Inflammatory macrophage treated with lipopolysaccharide for 1 hour (primary cell): ENCODE measurements at regions not wholly inside any gene's neighbourhood (a gene's known extent, or its start where the extent isn't known, plus 50 kb on each side); places are given as distances from the start of the nearest gene placed in this dataset.

ENCODE experiments used
- DNase-seq, 2 donors: peaks; one replicate each; pipeline ENCODE4 v3.0.0-alpha.2; 2020 to 2022

GRCh38 chr1:213821175-213821942, 166.4 kb upstream of the PROX1 start:
- no peak for DNase-seq

GRCh38 chr1:213821943-213822334, 165.8 kb upstream of the PROX1 start:
- no peak for DNase-seq

GRCh38 chr1:213826891-213827290, 160.9 kb upstream of the PROX1 start:
- no peak for DNase-seq

GRCh38 chr1:213828867-213829266, 158.9 kb upstream of the PROX1 start:
- no peak for DNase-seq

GRCh38 chr1:213829780-213830179, 158.0 kb upstream of the PROX1 start:
- DNase-seq, result no peak

- no peak for DNase-seq
Observed at GRCh38 chr1:213830371-213830770, 157.4 kb upstream of the PROX1 start.

- DNase-seq, result no peak
Observed at GRCh38 chr1:213840575-213840974, 147.2 kb upstream of the PROX1 start.

GRCh38 chr1:213844632-213845031, 143.1 kb upstream of the PROX1 start:
- DNase-seq, result no peak

- no peak for DNase-seq
Observed at GRCh38 chr1:213852107-213852506, 135.7 kb upstream of the PROX1 start.

GRCh38 chr1:213858581-213858980, 129.2 kb upstream of the PROX1 start:
- no peak for DNase-seq

GRCh38 chr1:213861841-213862240, 125.9 kb upstream of the PROX1 start:
- DNase-seq, result no peak

- DNase-seq, result no peak
Observed at GRCh38 chr1:213864091-213864490, 123.7 kb upstream of the PROX1 start.

- DNase-seq, result no peak
Observed at GRCh38 chr1:213868482-213868881, 119.3 kb upstream of the PROX1 start.

- DNase-seq, result no peak
Observed at GRCh38 chr1:213871179-213871578, 116.6 kb upstream of the PROX1 start.

- no peak for DNase-seq
Observed at GRCh38 chr1:213874789-213875188, 113.0 kb upstream of the PROX1 start.

GRCh38 chr1:213876531-213876930, 111.2 kb upstream of the PROX1 start:
- DNase-seq, result no peak

GRCh38 chr1:213883618-213884017, 104.2 kb upstream of the PROX1 start:
- no peak for DNase-seq

- DNase-seq, result no peak
Observed at GRCh38 chr1:213884402-213884801, 103.4 kb upstream of the PROX1 start.

- no peak for DNase-seq
Observed at GRCh38 chr1:213884942-213885341, 102.8 kb upstream of the PROX1 start.

- no peak for DNase-seq
Observed at GRCh38 chr1:213887842-213888241, 99.9 kb upstream of the PROX1 start.

- no peak for DNase-seq
Observed at GRCh38 chr1:213891989-213892902, 95.5 kb upstream of the PROX1 start.

GRCh38 chr1:213898684-213899083, 89.1 kb upstream of the PROX1 start:
- DNase-seq, result no peak

- DNase-seq, result no peak
Observed at GRCh38 chr1:213899413-213899812, 88.4 kb upstream of the PROX1 start.

- no peak for DNase-seq
Observed at GRCh38 chr1:213905344-213905743, 82.4 kb upstream of the PROX1 start.
